ENCODE measurements at regions not wholly inside any gene's neighbourhood (a gene's known extent, or its start where the extent isn't known, plus 50 kb on each side); places are given as distances from the start of the nearest gene placed in this dataset.
"Not testable (repeated sequence)": the region's sequence is repeated elsewhere in the genome, so short reads cannot be mapped to it uniquely, and the experiment has no call there.

- no peaks in the 10 kb centered on the region for H3K36me3 ChIP-seq
- DNase-seq: no peak
- no peaks in the 10 kb centered on the region for H3K27me3 ChIP-seq
- no peak overlapping the region for H3K4me3 ChIP-seq
- TF ChIP-seq CTCF (IDR thresholded peaks at IDR 0.05) (no peak), POLR2A (IDR thresholded peaks at IDR 0.05) (no peak)
- H3K9me3 ChIP-seq: no peaks in the 10 kb centered on the region
- H3K4me1 ChIP-seq: no peaks in the 10 kb centered on the region
- no peak overlapping the region for H3K27ac ChIP-seq
Observed at GRCh38 chr5:158502686-158503085, 597.0 kb downstream of the EBF1 start.

- Histone ChIP-seq H3K9me3 (no peaks in the 10 kb centered on the region), H3K4me1 (no peaks in the 10 kb centered on the region), H3K27me3 (no peaks in the 10 kb centered on the region), H3K36me3 (no peaks in the 10 kb centered on the region), H3K27ac (no peak overlapping the region), H3K4me3 (no peak overlapping the region)
- no peak for DNase-seq
- TF ChIP-seq POLR2A (IDR thresholded peaks at IDR 0.05): no peak
- TF ChIP-seq CTCF (IDR thresholded peaks at IDR 0.05): no peak
Observed at GRCh38 chr5:158499892-158500418, 599.8 kb downstream of the EBF1 start.

DNA sequence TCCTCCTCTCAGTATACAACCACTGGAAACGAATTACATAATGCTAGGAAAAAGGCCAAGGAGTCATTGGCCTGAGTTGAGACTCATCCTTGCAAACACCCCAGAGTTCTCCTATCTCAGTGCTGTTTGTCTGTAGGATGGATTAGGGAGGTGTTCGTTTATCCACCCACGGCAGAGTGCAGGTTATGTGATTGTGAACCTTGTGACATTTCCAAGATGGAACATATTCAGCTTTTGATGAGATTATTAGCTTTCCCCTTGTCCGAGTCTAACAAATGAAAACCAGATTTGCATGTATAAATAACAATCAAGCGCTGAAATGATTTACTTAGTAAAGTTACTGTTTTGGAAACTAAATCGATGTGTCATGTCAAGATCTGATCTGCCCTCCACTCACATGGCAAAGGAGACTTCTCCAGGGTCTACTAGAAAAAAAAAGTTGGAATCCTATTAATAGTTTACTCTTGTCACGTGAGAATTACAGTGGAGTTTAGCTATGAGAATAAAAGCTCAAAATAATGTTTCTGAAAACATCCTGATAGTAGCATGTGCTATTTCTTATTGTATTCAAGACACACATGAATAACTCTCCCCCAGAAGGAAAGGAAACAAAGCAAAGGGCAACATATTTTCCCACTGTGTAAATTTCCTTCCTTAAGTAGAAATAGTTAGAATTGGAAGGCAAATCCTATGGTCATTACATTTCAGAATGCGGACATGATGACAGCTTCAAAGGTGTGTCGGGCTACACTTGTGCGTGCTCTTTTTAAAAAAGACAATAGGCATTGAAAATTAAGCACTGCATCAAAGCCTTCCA, 600.4 kb downstream of the EBF1 start:
- no peak for TF ChIP-seq POLR2A (IDR thresholded peaks at IDR 0.05)
- TF ChIP-seq CTCF (IDR thresholded peaks at IDR 0.05): no peak
- Histone ChIP-seq H3K27me3 (no peaks in the 10 kb centered on the region), H3K4me1 (no peaks in the 10 kb centered on the region), H3K4me3 (no peak overlapping the region), H3K36me3 (no peaks in the 10 kb centered on the region), H3K27ac (no peak overlapping the region), H3K9me3 (no peaks in the 10 kb centered on the region)
- DNase-seq: no peak

DNA sequence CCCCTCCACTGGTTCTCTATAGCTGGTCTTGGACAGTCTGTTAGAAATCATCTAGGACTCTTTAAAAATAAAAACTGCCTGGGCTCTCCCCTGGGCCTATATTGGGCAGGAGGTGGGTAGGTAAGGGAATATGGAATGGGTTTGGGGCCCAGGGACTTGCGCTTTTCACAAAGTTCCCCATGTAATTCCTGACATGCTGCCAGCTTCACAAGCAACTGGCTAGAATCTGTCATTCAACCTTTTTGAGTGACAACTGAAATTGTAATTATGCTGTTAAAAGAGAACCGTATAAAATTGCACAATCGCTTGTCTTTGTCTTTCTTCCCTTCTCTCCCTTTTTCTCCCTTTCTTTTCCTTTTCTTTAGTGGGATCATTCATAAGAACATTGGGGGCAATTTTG, 603.1 kb downstream of the EBF1 start:
- Histone ChIP-seq H3K4me3 (no peak overlapping the region), H3K36me3 (no peaks in the 10 kb centered on the region), H3K4me1 (no peaks in the 10 kb centered on the region), H3K9me3 (no peaks in the 10 kb centered on the region), H3K27me3 (no peaks in the 10 kb centered on the region), H3K27ac (no peak overlapping the region)
- TF ChIP-seq CTCF (IDR thresholded peaks at IDR 0.05): no peak
- TF ChIP-seq POLR2A (IDR thresholded peaks at IDR 0.05): no peak
- DNase-seq: no peak

DNA sequence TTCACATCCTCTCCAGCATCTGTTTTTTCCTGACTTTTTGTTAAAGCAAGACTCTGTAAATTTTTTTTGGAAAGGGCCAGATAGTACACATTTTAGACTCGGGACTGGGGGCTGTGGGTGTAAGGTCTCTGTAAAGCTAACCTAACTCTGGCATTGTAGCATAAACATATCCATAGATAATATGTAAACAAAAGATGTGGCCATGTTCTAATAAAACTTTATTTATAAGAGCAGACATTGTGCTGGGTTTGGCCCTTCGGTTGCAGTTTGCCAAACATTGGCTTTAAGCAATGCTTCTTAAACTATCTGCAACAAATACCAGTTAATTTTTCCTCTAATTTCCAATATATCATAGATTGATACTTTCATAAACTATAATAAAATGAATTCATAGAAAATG, 605.2 kb downstream of the EBF1 start:
- no peak for DNase-seq
- Histone ChIP-seq H3K9me3 (no peaks in the 10 kb centered on the region), H3K4me3 (no peak overlapping the region), H3K27ac (no peak overlapping the region), H3K27me3 (no peaks in the 10 kb centered on the region), H3K36me3 (no peaks in the 10 kb centered on the region), H3K4me1 (no peaks in the 10 kb centered on the region)
- no peak for TF ChIP-seq POLR2A (IDR thresholded peaks at IDR 0.05)
- TF ChIP-seq CTCF (IDR thresholded peaks at IDR 0.05): no peak

DNA sequence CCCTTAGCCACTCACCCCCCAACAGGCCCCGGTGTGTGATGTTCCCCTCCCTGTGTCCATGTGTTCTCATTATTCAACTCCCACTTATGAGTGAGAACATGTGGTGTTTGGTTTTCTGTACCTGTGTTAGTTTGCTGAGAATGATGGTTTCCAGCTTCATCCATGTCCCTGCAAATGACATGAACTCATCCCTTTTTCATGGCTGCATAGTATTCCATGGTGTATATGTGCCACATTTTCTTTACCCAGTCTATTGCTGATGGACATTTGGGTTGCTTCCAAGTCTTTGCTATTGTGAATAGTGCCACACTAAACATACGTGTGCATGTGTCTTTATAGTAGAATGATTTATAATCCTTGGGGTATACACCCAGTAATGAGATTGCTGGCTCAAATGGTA, 605.7 kb downstream of the EBF1 start:
- not testable (repeated sequence) for H3K9me3 ChIP-seq, H3K36me3 ChIP-seq, H3K4me1 ChIP-seq, DNase-seq, H3K27me3 ChIP-seq, H3K4me3 ChIP-seq, H3K27ac ChIP-seq

All from Peyer's patch (tissue), 4 donors.